ENCODE measurements at regions not wholly inside any gene's neighbourhood (a gene's known extent, or its start where the extent isn't known, plus 50 kb on each side); places are given as distances from the start of the nearest gene placed in this dataset.

DNA sequence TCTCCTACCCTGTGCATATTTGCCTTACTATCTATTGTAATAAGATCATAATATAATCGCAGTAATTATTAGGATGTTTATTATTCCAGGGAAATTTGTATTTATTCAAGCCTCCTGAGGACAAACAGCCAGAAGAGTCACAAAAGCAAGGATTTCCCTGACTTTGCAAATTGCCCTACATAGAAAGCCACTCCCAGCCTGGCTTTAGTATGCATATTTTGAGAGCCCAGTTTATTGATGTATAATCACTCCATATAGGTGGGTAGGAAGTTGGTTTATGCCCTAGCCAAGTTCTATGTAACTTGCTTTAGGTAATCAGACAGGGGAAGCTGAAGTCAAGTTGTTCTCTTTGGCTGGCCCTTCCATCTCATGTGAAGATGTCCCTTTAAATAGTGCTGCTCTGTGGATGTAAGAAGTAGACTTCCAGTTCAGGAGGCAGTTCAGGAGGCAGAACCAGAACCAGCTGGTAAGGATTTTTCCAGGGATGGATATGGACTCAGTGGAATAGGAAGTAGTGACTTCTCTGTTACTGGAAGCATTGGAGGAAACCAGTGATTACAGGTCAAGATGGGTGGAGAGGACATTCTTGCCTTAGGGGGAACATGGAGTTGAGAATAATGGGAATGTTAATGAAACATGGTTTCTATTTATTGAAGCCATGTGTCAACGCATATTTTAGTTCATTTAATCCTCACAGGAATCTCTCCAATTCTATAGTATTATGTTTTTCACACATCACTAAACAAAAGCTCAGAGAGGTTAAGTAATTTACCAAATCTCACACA lies 70.5 kb upstream of the KIT start:
- no peak overlapping the region for H3K23ac ChIP-seq (ENCODE audit: insufficient read length)
- 89% methylated on average over 2 of the region's 2 CpGs; no CpG with 5 or more reads in 1 of the 2 experiments for WGBS, 2 experiments (ENCODE audit: extremely low coverage in 1 of 2, insufficient coverage in 1 of 2, insufficient read length in 1 of 2, insufficient replicate concordance in 2 of 2, low coverage in 1 of 2, low lambda C conversion rate in 2 of 2, missing lambda C conversion rate in 1 of 2)
- H4K91ac ChIP-seq (replicated peaks; ENCODE audit: insufficient read length, low read length), result no peak overlapping the region
- no peak overlapping the region for H3K18ac ChIP-seq (ENCODE audit: extremely low read depth, low read length)
- FAIRE-seq, result no peak
- H2BK15ac ChIP-seq (ENCODE audit: low read length), result no peak overlapping the region
- no peaks in the 10 kb centered on the region for H3K79me2 ChIP-seq (ENCODE audit: control insufficient read depth in 1 of 2, insufficient read depth in 2 of 2, low read length in 2 of 2)
- no peak overlapping the region for H3K4me3 ChIP-seq (ENCODE audit: extremely low read depth in 1 of 4, insufficient read depth in 2 of 4, low read depth in 3 of 4, low read length in 4 of 4)
- ChIA-PET CTCF (ENCODE audit: partially characterized antibody) (interaction anchor here (1.1 kb wide), 1 partner anchor 12 kb away, joined by 3 read pairs; no protein-coding TSS in a partner anchor), POLR2A (ENCODE audit: partially characterized antibody) (no interaction called here)
- no peak overlapping the region for H2AFZ ChIP-seq (ENCODE audit: low read length)
- H3K23me2 ChIP-seq (ENCODE audit: low read depth, low read length), result no peaks in the 10 kb centered on the region
- no peaks in the 10 kb centered on the region for H3K36me3 ChIP-seq (ENCODE audit: control insufficient read depth in 2 of 4, insufficient read depth in 4 of 4, low read length in 3 of 4)
- H2BK12ac ChIP-seq (ENCODE audit: low read depth, low read length), result no peak overlapping the region
- H2BK120ac ChIP-seq (replicated peaks; ENCODE audit: low read depth, low read length), result no peak overlapping the region
- no peak for DNase-seq (ENCODE audit: low read depth in 1 of 2, low spot score in 2 of 2)
- TF ChIP-seq SIX5 (IDR thresholded peaks at IDR 0.05; ENCODE audit: low read depth, low read length) (no peak), MAFK (IDR thresholded peaks at IDR 0.05; ENCODE audit: low read depth, low read length) (no peak), POLR2A (IDR thresholded peaks at IDR 0.05; ENCODE audit: control extremely low read depth in 1 of 2, low read depth in 2 of 2, low read length in 2 of 2) (no peak)
- no peak overlapping the region for H2BK5ac ChIP-seq (ENCODE audit: low read depth, low read length)
- no peak overlapping the region for H3K27ac ChIP-seq (ENCODE audit: low read depth, low read length)
- no peak overlapping the region for H2AK5ac ChIP-seq (ENCODE audit: low read depth, low read length)
- H4K20me1 ChIP-seq (replicated peaks in 1 of 2; ENCODE audit: control insufficient read depth in 1 of 2, insufficient read depth in 2 of 2, low read length in 2 of 2), result no peaks in the 10 kb centered on the region
- H3K56ac ChIP-seq (replicated peaks; ENCODE audit: insufficient read length, low read depth, low read length), result no peak overlapping the region
- no peak overlapping the region; a peak in 1 of 7 replicates for H3K9ac ChIP-seq (replicated peaks in 1 of 4; ENCODE audit: extremely low read depth in 1 of 4, low read depth in 3 of 4, low read length in 3 of 4)
- no peaks in the 10 kb centered on the region for H3K79me1 ChIP-seq (ENCODE audit: low read depth, low read length)
- no peaks in the 10 kb centered on the region for H3K9me3 ChIP-seq (ENCODE audit: insufficient read depth in 2 of 2, low read depth in 1 of 2, low read length in 1 of 2)
- H3K4ac ChIP-seq (replicated peaks; ENCODE audit: insufficient read length, low read depth, low read length), result no peak overlapping the region
- no peak overlapping the region for H3K14ac ChIP-seq (ENCODE audit: insufficient read length)
- no peak overlapping the region for H4K5ac ChIP-seq (ENCODE audit: insufficient read length, low read depth, low read length)
- H3K4me2 ChIP-seq (ENCODE audit: insufficient read depth in 1 of 2, low read depth in 2 of 2, low read length in 2 of 2), result no peak overlapping the region
- H3K27me3 ChIP-seq (replicated peaks in 1 of 4; ENCODE audit: control insufficient read depth in 3 of 4, extremely low read depth in 1 of 4, insufficient read depth in 3 of 4, low read length in 3 of 4), result no peaks in the 10 kb centered on the region
- H3K4me1 ChIP-seq (replicated peaks in 1 of 4; ENCODE audit: control insufficient read depth in 3 of 4, insufficient read depth in 4 of 4, low read length in 3 of 4), result no peaks in the 10 kb centered on the region
- no peak overlapping the region for H4K8ac ChIP-seq (ENCODE audit: extremely low read depth, insufficient read depth, low read length)
- no peak overlapping the region for H2BK20ac ChIP-seq (ENCODE audit: low read length)
